RWPE1 (cell line): ENCODE measurements at regions not wholly inside any gene's neighbourhood (a gene's known extent, or its start where the extent isn't known, plus 50 kb on each side); places are given as distances from the start of the nearest gene placed in this dataset.

ENCODE experiments used
- CTCF ChIA-PET: fragments of 350-600 bp; sonication (Branson Sonifier 250); formaldehyde crosslinking; extraction: SDS; loops from one replicate; lab custom pipeline; 2021; lab: Yijun Ruan, JAX
- POLR2A ChIA-PET: fragments of 400-600 bp; formaldehyde crosslinking; extraction: SDS; loops from one replicate; lab custom pipeline; 2020; ENCODE audit warnings: antibody characterized with exemption; ENCODE audit not compliant: low non-redundant PET; lab: Yijun Ruan, JAX
- DNase-seq: peaks from one replicate; pipeline ENCODE4 v3.0.0; 2012; ENCODE audit warnings: low spot score
- H3K27ac ChIP-seq: fragments of 450-650 bp; 2 replicates; pipeline ENCODE4 v1.5.1; 2017
- TF ChIP-seq, protein P1 (sequence below): fragments of 450-650 bp; conservative IDR thresholded peaks from 2 replicates; pipeline ENCODE4 v1.5.1; 2017; ENCODE audit warnings: low read depth, mild to moderate bottlenecking

DNA sequence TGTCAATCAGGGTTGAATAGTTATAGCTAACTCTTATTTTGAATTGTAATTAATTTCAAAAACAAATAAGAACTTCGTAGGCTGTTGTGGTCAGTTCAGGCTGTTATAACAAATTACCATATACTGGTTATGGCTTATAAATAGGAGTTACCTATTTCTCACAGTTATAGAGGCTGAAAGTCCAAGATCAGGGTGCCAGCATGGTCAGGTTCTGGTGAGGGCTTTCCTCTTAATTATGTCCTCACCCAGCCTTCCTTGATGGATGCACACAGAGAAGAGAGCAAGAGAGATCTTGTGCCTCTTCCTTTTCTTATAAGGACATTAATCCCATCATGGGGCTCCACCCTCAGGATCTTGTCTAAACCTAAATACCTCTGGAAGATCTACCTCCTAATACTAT, 265.9 kb upstream of the SUCLG2 start:
- DNase-seq = no peak
- ChIA-PET POLR2A (no interaction called here), CTCF (no interaction called here)
- TF ChIP-seq, protein P1, sequence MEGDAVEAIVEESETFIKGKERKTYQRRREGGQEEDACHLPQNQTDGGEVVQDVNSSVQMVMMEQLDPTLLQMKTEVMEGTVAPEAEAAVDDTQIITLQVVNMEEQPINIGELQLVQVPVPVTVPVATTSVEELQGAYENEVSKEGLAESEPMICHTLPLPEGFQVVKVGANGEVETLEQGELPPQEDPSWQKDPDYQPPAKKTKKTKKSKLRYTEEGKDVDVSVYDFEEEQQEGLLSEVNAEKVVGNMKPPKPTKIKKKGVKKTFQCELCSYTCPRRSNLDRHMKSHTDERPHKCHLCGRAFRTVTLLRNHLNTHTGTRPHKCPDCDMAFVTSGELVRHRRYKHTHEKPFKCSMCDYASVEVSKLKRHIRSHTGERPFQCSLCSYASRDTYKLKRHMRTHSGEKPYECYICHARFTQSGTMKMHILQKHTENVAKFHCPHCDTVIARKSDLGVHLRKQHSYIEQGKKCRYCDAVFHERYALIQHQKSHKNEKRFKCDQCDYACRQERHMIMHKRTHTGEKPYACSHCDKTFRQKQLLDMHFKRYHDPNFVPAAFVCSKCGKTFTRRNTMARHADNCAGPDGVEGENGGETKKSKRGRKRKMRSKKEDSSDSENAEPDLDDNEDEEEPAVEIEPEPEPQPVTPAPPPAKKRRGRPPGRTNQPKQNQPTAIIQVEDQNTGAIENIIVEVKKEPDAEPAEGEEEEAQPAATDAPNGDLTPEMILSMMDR = no peak
- no peak overlapping the region for H3K27ac ChIP-seq

DNA sequence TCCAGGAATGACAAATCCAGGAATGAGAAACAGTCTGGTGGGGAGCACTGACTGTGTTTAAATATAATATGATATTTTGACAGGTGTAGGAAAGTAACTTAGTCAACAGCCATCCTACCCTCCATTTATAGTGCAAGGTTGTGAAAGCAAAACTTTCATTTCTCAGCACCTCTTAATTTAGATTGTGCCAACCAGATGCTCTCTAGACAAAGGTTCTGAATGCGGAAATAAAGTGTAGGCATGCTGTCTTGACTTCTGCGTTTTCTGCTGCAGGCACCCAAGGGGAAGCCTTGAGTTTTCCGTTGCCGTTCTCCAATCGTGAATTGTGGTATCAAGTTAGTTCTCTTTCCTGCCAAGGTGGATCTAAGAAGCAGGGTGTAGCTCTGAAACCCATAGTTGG, 261.9 kb upstream of the SUCLG2 start:
- no peak overlapping the region for H3K27ac ChIP-seq
- CTCF ChIA-PET = no interaction called here
- POLR2A ChIA-PET = no interaction called here
- TF ChIP-seq, protein P1 = no peak
- DNase-seq = no peak

DNA sequence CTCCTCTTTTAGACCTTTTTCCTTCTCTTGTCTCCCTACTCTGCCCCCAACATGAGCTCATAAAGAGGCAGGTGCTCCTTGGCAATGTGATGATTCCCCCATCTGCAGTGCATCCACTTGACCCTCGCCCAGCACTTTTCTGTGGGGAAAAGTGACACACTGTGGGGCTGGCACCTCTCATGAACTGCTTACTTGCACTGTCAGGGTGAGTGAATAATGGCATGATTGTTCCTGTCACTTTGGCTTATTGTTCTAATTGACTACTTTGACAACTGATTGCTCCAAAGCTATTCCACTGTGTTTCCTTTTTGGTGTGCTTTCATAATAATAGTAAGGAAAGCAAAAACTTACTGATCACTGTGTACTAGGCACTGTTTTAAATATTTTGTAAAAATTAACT, 253.3 kb upstream of the SUCLG2 start:
- TF ChIP-seq, protein P1 = no peak
- ChIA-PET POLR2A (no interaction called here), CTCF (no interaction called here)
- DNase-seq = no peak
- no peak overlapping the region for H3K27ac ChIP-seq

DNA sequence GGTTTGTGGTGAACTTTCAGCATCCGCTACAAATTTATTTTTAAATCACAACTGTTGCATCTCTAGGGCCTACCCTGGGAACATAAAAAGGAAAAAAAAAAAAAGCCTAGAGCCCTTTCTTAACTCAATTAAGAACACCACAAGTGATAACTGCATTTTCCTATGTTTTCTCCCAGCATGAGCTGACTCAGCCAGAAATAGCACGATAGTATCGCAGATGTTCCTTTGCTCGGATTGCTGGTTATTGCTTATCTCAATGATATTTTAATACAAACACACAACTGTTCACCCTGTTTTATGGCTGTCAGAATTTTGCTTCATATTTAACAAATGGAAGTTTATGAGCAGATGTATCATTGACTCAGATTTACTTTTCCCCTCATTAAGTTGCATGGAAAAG, 251.8 kb upstream of the SUCLG2 start:
- CTCF ChIA-PET = no interaction called here
- TF ChIP-seq, protein P1 = no peak
- POLR2A ChIA-PET = no interaction called here
- DNase-seq = no peak
- H3K27ac ChIP-seq = no peak overlapping the region

DNA sequence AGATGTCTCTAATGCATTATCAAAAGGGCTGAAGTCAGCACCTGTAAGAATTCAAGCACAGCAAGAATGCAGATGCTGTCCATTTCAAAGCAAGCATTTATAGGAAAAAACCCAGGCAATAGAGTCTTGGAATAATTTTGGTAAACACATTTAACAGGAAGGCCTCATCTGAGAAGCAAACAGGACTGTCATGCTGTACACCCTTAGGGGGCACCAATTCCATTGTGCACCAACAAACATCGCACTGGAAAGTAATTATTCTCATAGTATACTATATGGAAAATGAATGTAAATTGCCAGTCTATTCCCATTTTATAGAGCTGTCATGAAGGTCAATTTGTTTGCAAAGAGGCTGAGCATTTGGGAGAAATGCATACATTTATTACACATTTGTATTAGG, 247.3 kb upstream of the SUCLG2 start:
- ChIA-PET POLR2A (interaction anchor here (0.6 kb wide), 1 partner anchor 962 kb away, joined by 3 read pairs; no protein-coding TSS in a partner anchor), CTCF (no interaction called here)
- H3K27ac ChIP-seq = no peak overlapping the region
- TF ChIP-seq, protein P1 = no peak
- DNase-seq = no peak

DNA sequence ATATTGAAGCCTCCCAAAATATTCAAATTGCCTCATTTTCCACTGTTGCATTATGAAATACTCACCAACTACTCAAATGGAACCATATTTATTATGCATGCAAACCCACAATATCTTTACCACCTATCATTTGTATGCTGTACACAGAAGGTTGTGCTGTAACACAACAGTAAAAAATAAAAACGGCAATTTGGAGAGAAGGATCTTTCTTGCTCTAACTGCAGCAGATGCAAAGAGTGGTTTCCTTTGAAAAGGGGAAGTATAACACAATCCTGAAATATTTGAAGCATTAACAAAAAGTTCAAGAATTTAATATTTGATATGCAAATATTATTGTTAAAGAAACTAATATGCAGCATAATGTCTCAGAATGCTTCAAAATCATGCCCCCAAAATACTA, 244.5 kb upstream of the SUCLG2 start:
- TF ChIP-seq, protein P1 = no peak
- DNase-seq = no peak
- CTCF ChIA-PET = no interaction called here
- POLR2A ChIA-PET = no interaction called here
- no peak overlapping the region for H3K27ac ChIP-seq
